Fibroblast of skin of back (primary cell): ENCODE measurements at regions not wholly inside any gene's neighbourhood (a gene's known extent, or its start where the extent isn't known, plus 50 kb on each side); places are given as distances from the start of the nearest gene placed in this dataset.
"Not testable (repeated sequence)": the region's sequence is repeated elsewhere in the genome, so short reads cannot be mapped to it uniquely, and the experiment has no call there.

Experiments used
- DNase-seq: peaks from one replicate; pipeline ENCODE4 v3.0.0-alpha.2; 2013

DNA sequence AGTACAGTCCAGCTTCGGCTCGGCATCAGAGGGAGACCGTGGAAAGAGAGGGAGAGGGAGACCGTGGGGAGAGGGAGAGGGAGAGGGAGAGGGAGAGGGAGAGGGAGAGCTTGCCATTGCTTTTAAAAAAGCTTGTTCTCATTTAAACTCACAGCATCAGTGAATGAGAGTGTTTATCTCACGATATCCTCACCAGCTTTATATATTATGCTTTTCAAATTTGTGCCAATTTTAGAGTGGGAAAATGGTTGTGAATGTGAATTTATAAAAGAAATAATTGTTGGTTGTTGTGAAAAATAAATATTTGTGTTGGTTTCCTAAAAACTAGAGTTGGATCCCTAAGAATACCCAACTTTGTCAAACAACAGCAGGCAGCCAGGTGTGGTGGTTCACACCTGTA lies 170.1 kb downstream of the NRN1 start:
- DNase-seq = not testable (repeated sequence)

DNA sequence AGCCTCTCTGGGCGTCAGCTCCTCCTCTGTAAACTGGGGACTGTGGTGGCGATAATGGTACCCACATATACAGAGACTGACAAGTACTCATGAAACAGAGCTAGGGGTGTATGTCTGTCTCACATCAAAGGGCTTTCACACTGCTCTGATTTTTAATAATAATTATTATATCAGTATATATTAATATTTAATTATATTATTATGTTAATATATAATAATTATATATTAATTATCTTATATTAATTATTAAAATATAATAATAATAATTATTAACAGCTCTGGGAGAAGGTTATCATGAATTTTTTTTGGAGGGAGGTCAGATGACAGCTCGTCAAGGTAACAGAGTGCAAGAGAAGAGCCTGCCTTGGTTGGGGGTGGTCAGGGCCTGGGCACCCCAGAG lies 173.6 kb downstream of the NRN1 start:
- DNase-seq = no peak

DNA sequence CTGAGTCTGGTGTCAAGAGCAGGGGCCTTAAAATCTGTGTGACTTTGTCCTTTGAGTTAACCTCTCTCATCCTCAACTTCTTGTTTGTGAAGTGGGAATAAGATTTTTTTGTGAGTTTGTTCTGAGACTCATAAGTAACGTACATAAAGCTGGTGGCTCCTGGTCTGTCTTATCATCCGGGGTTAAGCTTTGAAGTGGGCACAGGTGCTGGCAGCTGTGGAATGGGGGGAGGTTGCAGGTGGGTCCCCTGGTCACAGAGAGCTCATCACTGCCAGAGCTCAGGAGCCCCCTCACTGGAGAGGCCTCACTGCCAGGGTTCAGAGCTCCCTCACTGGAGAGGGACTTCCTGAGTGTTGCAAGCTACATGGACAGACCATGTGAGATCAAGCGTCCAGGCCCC lies 174.1 kb downstream of the NRN1 start:
- no peak for DNase-seq

DNA sequence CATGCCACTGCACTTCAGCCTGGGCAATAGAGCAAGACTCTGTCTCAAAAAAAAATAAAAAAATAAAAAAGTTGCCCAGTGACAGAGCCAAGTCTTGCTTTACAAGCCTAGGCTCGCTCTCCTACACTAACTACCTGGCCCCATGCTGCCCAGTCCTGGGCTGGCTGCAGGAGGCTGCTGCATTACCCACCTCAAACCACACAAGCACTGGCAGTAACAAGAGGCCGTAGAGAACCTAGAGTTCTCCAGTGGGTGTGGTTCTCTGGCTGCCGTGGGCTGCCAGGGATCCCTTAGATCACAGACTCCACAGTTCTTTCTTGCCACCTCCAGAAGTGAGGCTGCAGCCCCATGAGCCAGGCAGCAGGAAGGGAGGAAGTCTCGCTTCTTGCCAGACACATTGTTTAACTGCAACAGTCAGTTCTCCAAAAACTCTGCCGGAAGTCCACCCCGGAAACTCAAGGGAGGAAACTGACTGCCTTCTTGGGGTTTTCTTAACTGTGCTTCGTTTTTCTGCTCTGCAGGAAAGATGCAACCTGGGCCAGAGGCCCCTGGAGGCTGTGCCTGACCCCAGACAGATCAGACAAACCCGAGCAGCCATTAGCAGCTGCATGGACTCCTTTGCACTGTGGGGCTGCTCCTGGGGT lies 175.4 kb downstream of the NRN1 start:
- not testable (repeated sequence) for DNase-seq

DNA sequence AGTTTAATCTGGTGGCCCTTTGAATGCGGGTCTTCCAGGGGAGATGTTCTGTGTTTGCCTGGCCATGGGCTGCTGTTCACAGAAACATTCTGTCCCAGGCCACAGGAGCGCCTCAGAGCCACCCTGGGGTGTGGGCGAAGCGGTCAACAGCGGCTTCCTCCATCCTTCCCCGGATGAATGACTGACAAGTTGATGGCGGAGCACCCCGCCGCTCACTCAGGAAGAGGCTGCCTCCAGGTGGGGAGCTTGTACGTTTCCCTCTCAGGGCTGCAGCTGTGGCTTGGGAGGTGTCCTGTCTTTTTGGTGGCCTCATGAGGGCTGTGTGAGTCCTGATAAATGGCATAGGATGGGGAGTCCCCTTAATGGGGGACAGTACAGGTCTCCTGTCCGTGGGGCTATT lies 178.4 kb downstream of the NRN1 start:
- DNase-seq = no peak

DNA sequence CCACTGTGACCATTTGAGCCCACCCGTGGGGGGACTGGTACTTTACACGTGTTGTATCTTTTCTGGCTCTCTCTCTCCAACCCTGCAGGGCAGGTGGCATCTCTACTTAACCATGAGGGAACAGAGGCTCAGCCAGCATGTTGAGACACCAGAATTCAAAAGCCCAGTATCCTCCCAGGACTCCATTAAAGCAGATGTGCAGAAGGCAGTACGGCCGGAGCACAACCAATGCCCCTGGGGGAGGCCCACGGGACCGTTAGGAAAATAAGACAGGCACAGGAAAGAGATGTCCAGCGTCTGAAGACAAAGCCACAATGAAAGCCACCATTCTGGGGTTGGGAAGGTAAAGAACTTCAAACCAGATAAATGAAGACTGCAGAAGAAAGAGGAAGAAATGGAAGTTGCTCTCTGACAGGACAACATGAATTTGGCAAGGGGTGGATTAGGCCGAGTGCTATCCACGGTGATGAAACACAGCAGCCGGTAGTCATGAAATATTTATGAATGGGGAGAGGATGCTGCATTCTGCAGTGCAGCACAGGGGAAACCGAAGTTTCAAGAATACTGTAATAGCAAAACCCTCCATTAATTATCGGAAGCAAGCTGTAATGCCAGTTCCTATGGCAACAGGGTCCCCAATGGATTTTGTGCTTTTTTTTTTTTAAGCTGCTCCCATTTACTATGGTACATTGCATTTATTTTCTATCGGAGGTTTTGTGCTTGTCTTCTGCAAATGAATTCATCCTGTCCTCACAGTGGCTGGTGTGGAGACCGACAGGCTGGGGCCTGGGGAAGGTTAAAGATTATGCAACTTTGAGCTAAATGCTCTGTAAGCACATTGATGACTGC lies 179.4 kb downstream of the NRN1 start:
- DNase-seq = no peak

DNA sequence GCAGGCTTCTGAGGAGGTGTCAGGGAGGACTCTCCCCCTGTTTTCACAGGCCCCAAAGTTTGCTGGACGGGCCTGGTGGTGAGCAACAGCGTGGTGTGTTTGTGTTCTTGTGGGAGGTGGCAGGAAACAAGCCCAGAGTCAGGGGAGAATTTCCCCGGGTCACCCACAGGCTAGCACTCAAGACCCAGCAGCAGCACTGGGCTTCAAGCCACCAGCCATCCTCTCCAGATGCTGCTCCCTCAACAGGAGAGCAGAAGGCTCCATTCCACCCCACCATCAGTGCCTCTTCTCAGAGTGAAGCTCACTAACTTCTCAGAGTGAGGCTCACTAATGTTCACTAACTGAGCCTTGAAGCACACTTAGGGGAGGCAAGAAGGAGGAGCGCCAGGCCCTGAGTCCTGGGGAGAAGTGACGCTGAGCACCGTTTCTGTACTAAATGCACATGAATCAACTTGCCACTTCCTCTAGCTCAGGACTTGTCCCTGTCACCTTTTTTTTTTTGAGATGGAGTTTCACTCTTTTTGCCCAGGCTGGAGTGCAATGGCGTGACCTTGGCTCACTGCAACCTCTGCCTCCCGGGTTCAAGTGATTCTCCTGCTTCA lies 182.2 kb downstream of the NRN1 start:
- not testable (repeated sequence) for DNase-seq
